GM10266 (cell line): ENCODE measurements at regions not wholly inside any gene's neighbourhood (a gene's known extent, or its start where the extent isn't known, plus 50 kb on each side); places are given as distances from the start of the nearest gene placed in this dataset.

Source experiments
- DNase-seq: peaks from one replicate; pipeline ENCODE4 v3.0.0; 2012; ENCODE audit errors: extremely low spot score
- CTCF ChIP-seq: IDR thresholded peaks from 2 replicates; pipeline ENCODE4 v1.5.1; 2012; ENCODE audit warnings: mild to moderate bottlenecking, low read depth; ENCODE audit not compliant: control insufficient read depth, insufficient read depth; ENCODE audit errors: missing control alignments

GRCh38 chrX:42399632-42400024 is 378.3 kb downstream of the PPP1R2C start:
- no peak for DNase-seq
- no peak for TF ChIP-seq CTCF

DNA sequence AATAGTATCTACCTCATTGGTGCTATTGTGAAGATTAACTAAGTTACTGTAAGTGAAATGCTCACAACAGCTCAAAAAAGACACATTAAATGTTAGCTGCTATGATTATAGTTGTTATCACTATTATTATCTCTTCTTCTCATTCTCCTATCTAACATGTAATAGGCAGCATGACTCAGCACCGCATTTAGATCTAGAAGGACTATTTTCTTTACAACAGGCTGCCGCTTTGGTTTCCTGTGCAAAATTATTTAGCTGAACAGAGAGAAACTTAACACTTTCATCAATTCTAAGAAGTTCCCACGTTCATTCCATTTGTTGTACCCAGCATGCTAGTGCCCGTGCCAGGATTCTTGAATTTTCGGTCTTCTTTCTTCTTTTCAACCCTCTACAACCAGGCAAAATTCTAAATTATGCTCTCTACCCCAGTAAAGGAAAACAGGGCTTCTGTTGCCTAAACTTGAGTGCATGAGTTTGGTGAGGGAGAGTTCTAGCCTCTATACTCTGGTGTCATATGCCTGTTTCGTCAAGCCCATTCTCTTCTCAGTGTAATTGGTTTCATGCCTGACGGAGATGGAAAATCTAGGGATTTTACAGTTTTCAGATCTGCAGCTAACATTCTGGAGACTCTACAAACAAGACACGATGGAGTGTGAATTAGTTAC is 378.9 kb downstream of the PPP1R2C start:
- no peak for DNase-seq
- TF ChIP-seq CTCF = no peak

- TF ChIP-seq CTCF = no peak
- DNase-seq = no peak
These were observed 381.8 kb downstream of the PPP1R2C start for GRCh38 chrX:42396136-42396535.

DNA sequence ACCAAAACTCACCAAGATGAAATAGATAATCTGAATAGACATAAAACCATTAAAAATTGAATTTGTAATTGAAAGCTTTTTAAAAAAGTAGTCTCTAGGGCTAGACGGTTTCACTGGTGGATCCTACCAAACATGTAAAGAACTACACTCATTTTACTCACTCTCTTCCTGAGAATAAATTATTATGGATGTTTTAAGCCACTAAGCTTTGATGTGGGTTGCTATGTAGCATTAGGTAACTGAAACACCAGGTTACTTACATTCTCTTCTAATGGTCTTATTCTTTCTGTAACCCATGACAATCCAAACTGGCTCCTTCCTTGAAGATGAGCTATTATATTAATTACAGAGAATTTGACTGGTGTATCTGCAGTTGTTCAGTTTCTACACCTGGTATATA is 385.1 kb downstream of the PPP1R2C start:
- no peak for DNase-seq
- no peak for TF ChIP-seq CTCF

GRCh38 chrX:42386681-42387080 is 391.3 kb downstream of the PPP1R2C start:
- no peak for TF ChIP-seq CTCF
- DNase-seq = no peak

GRCh38 chrX:42385730-42386129 is 392.2 kb downstream of the PPP1R2C start:
- no peak for DNase-seq
- TF ChIP-seq CTCF = no peak

GRCh38 chrX:42384956-42385355 is 393.0 kb downstream of the PPP1R2C start:
- TF ChIP-seq CTCF = no peak
- no peak for DNase-seq
